ENCODE measurements at regions not wholly inside any gene's neighbourhood (a gene's known extent, or its start where the extent isn't known, plus 50 kb on each side); places are given as distances from the start of the nearest gene placed in this dataset.

DNA sequence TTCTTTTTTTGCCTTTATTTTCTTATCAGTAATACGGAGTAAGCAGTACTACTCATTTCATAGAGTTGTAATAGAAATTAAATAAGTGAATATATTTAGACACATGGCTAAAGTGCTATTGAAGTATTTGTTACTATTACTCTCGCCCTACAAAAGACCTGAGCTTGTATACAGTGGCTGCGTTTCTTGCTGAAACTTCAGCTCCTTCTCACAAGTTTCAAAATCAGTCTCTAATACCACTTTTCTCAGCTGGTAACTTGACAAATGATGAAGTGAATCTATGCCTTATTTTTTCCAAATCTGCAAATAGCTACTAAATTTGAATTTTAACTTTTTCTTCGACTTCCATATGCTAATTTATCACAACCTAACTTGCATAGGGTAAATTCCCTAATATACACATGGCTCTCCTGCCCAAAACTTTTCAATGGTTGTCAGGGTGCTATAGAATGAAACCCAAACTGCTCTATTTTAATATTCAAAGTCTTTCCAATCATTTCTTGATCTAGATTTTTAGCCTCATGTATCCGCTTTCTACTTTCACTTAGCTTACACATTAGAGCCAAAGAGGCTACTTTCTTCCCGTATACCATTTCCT is 347.8 kb upstream of the GULP1 start:
- Mint-ChIP-seq H3K4me1 (no peaks in the 10 kb centered on the region), H3K4me3 (no peak overlapping the region), H3K36me3 (ENCODE audit: low read depth) (no peaks in the 10 kb centered on the region), H3K27ac (no peak overlapping the region), H3K9me3 (no peaks in the 10 kb centered on the region), H3K27me3 (ENCODE audit: low read depth) (no peaks in the 10 kb centered on the region)
- TF ChIP-seq, protein P1, sequence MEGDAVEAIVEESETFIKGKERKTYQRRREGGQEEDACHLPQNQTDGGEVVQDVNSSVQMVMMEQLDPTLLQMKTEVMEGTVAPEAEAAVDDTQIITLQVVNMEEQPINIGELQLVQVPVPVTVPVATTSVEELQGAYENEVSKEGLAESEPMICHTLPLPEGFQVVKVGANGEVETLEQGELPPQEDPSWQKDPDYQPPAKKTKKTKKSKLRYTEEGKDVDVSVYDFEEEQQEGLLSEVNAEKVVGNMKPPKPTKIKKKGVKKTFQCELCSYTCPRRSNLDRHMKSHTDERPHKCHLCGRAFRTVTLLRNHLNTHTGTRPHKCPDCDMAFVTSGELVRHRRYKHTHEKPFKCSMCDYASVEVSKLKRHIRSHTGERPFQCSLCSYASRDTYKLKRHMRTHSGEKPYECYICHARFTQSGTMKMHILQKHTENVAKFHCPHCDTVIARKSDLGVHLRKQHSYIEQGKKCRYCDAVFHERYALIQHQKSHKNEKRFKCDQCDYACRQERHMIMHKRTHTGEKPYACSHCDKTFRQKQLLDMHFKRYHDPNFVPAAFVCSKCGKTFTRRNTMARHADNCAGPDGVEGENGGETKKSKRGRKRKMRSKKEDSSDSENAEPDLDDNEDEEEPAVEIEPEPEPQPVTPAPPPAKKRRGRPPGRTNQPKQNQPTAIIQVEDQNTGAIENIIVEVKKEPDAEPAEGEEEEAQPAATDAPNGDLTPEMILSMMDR (IDR thresholded peaks at IDR 0.05; ENCODE audit: unreplicated experiment in 3 of 3), result no peak

DNA sequence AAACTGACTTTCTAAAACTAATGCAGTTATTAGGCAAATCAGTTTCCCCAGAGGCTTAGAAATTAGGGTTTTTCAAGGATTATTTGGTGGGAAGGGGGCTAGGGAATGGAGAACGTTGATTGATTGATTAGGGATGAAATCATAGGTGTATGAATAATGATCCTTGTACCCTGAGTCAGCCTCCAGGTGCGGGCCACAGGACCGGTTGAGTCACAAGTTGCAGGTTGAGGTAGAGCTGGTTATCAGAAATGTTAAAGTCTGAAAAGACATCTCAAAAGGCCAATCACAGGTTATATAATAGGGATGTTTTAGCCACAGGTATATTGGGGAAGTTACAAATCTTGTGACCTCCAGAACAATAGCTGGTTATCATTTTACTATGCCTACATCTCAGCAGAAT is 341.8 kb upstream of the GULP1 start:
- Mint-ChIP-seq H3K4me3 (no peak overlapping the region), H3K27me3 (ENCODE audit: low read depth) (no peaks in the 10 kb centered on the region), H3K36me3 (ENCODE audit: low read depth) (no peaks in the 10 kb centered on the region), H3K4me1 (no peaks in the 10 kb centered on the region), H3K9me3 (peaks cover 20% of the 10 kb centered on the region), H3K27ac (no peak overlapping the region)
- TF ChIP-seq, protein P1 (IDR thresholded peaks at IDR 0.05; ENCODE audit: unreplicated experiment in 3 of 3), result no peak

DNA sequence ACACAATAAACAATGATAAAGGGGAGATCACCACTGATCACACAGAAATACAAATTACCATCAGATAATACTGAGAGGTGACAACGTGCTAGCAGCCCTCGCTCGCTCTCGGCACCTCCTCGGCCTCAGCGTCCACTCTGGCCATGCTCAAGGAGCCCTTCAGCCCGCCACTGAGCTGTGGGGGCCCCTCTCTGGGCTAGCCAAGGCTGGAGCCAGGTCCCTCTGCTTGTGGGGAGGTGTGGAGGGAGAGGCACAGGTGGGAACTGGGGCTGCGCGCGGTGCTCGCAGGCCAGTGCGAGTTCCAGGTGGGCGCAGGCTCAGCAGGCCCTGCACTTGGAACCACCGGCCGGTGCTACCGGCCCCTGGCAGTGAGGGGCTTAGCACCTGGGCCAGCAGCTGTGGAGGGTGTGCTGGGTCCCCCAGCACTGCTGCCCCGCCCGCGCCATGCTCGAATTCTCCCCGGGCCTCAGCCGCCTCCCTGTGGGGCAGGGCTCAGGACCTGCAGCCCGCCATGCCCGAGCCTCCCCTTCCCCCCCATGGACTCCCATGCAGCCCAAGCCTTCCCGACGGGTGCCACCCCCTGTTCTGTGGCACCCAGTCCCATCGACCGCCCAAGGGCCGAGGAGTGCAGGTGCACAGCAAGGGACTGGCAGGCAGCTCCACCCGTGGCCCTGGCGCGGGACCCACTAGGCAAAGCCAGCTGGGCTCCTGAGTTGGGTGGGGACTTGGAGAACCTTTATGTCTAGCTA is 340.0 kb upstream of the GULP1 start:
- H3K27me3 Mint-ChIP-seq (ENCODE audit: low read depth), result no peaks in the 10 kb centered on the region
- H3K27ac Mint-ChIP-seq, result no peak overlapping the region
- no peak overlapping the region for H3K4me3 Mint-ChIP-seq
- H3K36me3 Mint-ChIP-seq (ENCODE audit: low read depth), result no peaks in the 10 kb centered on the region
- no peaks in the 10 kb centered on the region for H3K4me1 Mint-ChIP-seq
- TF ChIP-seq, protein P1 (IDR thresholded peaks at IDR 0.05; ENCODE audit: unreplicated experiment in 3 of 3), result no peak
- peaks cover 20% of the 10 kb centered on the region for H3K9me3 Mint-ChIP-seq

DNA sequence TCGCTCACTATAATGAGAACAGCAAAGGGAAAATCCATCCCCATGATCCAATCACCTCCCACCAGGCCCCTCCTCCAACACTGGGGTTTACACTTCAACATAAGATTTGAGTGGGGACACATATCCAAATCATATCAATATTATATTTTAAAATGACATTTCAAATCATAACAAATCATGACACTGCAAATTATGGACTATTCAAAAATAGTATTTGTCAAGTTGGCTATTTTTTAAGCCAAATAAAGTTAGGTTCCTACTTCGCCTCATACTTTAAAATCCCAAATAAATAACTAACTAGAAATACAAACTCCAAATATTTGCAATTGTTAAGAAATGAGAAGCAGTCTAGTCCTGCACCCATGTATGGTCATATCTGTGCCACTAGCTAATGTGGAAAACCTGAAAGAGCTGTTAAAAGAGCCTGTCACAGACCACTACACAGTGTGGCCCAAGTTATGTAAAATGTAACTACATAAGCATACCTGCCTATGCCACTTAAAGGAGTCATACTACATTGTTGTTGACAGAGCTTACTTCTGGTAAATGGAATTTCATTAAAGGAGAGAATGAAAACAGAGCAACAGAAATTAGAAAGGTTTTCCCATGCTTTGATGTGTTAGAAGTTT is 334.7 kb upstream of the GULP1 start:
- peak overlapping the region; percentile 9 to 68 (median 53) for H3K27ac Mint-ChIP-seq
- TF ChIP-seq, protein P1 (IDR thresholded peaks at IDR 0.05; ENCODE audit: unreplicated experiment in 3 of 3), result no peak
- H3K9me3 Mint-ChIP-seq, result peaks cover 7% of the 10 kb centered on the region

DNA sequence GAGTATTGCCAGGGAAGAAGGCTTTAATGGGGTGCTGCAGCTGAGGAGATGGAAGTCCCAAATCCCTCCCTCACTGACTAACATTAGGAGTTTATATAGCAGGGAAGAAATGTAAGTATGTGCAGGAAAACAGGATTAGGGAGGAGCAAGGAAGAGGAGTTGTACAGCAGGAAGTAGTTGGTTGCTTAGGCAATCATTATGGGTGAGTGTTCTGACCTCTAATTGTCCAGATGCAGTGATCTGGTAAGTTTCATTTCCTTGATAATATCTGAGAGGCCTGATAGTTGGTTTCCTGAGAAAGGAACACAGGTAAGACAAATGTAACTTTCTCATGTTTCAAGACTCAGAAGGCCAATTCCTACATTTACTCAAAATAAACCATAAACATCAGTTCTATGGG is 331.9 kb upstream of the GULP1 start:
- Mint-ChIP-seq H3K36me3 (ENCODE audit: low read depth) (no peaks in the 10 kb centered on the region), H3K27me3 (ENCODE audit: low read depth) (no peaks in the 10 kb centered on the region), H3K9me3 (no peaks in the 10 kb centered on the region), H3K4me3 (no peak overlapping the region), H3K27ac (no peak overlapping the region), H3K4me1 (no peaks in the 10 kb centered on the region)
- TF ChIP-seq, protein P1 (IDR thresholded peaks at IDR 0.05; ENCODE audit: unreplicated experiment in 3 of 3), result no peak

More for the DNA sequence above, 334.7 kb upstream of the GULP1 start:
- Mint-ChIP-seq H3K4me1 (no peaks in the 10 kb centered on the region), H3K36me3 (ENCODE audit: low read depth) (no peaks in the 10 kb centered on the region), H3K27me3 (ENCODE audit: low read depth) (no peaks in the 10 kb centered on the region), H3K4me3 (no peak overlapping the region)

Measured in nephron (organoid).